Amniotic epithelial cell (primary cell): ENCODE measurements at regions not wholly inside any gene's neighbourhood (a gene's known extent, or its start where the extent isn't known, plus 50 kb on each side); places are given as distances from the start of the nearest gene placed in this dataset.
"Not testable (repeated sequence)": the region's sequence is repeated elsewhere in the genome, so short reads cannot be mapped to it uniquely, and the experiment has no call there.

Experiments used
- DNase-seq: peaks from one replicate; pipeline ENCODE4 v3.0.0-alpha.2; 2010; ENCODE audit warnings: low read depth

- DNase-seq: not testable (repeated sequence)
Observed at GRCh38 chr2:52006821-52007366, 975.0 kb upstream of the NRXN1 start.

- no peak for DNase-seq
Observed at GRCh38 chr2:52000151-52000855, 968.4 kb upstream of the NRXN1 start.

- DNase-seq: no peak
Observed at GRCh38 chr2:51998890-51999289, 967.0 kb upstream of the NRXN1 start.

GRCh38 chr2:51997571-51997970 lies 965.6 kb upstream of the NRXN1 start:
- DNase-seq: peak; percentile 5

- DNase-seq: peak; percentile 42
Observed at GRCh38 chr2:51995293-51995692, 963.4 kb upstream of the NRXN1 start.

- DNase-seq: no peak
Observed at GRCh38 chr2:51994123-51994763, 962.3 kb upstream of the NRXN1 start.

GRCh38 chr2:51990684-51991083 lies 958.8 kb upstream of the NRXN1 start:
- DNase-seq: no peak

GRCh38 chr2:51986101-51986500 lies 954.2 kb upstream of the NRXN1 start:
- DNase-seq: no peak

GRCh38 chr2:51981783-51982182 lies 949.9 kb upstream of the NRXN1 start:
- peak; percentile 35 for DNase-seq

- DNase-seq: no peak
Observed at GRCh38 chr2:51976623-51977022, 944.7 kb upstream of the NRXN1 start.

- DNase-seq: peak; percentile 12
Observed at GRCh38 chr2:51971136-51971535, 939.2 kb upstream of the NRXN1 start.

- no peak for DNase-seq
Observed at GRCh38 chr2:51969347-51969746, 937.4 kb upstream of the NRXN1 start.

GRCh38 chr2:51960841-51961335 lies 929.0 kb upstream of the NRXN1 start:
- peak; percentile 2 for DNase-seq

- DNase-seq: no peak
Observed at GRCh38 chr2:51960281-51960680, 928.3 kb upstream of the NRXN1 start.

- DNase-seq: no peak
Observed at GRCh38 chr2:51959696-51960095, 927.8 kb upstream of the NRXN1 start.

GRCh38 chr2:51953931-51954330 lies 922.0 kb upstream of the NRXN1 start:
- DNase-seq: peak; percentile 67

- DNase-seq: no peak
Observed at GRCh38 chr2:51921076-51921475, 889.1 kb upstream of the NRXN1 start.

- DNase-seq: no peak
Observed at GRCh38 chr2:51920509-51920908, 888.6 kb upstream of the NRXN1 start.

GRCh38 chr2:51919395-51919794 lies 887.5 kb upstream of the NRXN1 start:
- peak; percentile 65 for DNase-seq

GRCh38 chr2:51918113-51918512 lies 886.2 kb upstream of the NRXN1 start:
- DNase-seq: peak; percentile 71

- DNase-seq: no peak
Observed at GRCh38 chr2:51903728-51904127, 871.8 kb upstream of the NRXN1 start.

- DNase-seq: no peak
Observed at GRCh38 chr2:51899643-51900042, 867.7 kb upstream of the NRXN1 start.

- DNase-seq: not testable (repeated sequence)
Observed at GRCh38 chr2:51894584-51894983, 862.7 kb upstream of the NRXN1 start.
